ENCODE measurements at regions not wholly inside any gene's neighbourhood (a gene's known extent, or its start where the extent isn't known, plus 50 kb on each side); places are given as distances from the start of the nearest gene placed in this dataset.

DNA sequence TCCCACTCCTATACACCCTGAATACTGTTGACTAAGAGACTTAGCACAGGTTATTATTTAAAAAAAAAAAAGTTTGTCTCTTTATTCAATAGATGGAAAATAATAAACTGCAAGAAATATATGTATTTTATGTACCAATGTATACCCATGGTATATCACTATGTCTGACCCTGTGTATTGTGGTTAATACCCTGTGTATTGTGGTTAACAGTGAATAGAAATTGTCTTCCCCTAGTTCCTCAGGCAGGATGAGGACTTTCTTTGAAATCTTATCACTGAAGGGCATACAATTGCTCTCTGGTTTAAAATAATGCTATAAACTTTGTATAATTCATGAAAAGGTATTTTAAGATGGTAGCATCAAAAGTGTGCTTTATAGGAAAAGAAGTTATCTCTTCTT lies 80.0 kb upstream of the TMEM106B start:
- TF ChIP-seq, protein P1, sequence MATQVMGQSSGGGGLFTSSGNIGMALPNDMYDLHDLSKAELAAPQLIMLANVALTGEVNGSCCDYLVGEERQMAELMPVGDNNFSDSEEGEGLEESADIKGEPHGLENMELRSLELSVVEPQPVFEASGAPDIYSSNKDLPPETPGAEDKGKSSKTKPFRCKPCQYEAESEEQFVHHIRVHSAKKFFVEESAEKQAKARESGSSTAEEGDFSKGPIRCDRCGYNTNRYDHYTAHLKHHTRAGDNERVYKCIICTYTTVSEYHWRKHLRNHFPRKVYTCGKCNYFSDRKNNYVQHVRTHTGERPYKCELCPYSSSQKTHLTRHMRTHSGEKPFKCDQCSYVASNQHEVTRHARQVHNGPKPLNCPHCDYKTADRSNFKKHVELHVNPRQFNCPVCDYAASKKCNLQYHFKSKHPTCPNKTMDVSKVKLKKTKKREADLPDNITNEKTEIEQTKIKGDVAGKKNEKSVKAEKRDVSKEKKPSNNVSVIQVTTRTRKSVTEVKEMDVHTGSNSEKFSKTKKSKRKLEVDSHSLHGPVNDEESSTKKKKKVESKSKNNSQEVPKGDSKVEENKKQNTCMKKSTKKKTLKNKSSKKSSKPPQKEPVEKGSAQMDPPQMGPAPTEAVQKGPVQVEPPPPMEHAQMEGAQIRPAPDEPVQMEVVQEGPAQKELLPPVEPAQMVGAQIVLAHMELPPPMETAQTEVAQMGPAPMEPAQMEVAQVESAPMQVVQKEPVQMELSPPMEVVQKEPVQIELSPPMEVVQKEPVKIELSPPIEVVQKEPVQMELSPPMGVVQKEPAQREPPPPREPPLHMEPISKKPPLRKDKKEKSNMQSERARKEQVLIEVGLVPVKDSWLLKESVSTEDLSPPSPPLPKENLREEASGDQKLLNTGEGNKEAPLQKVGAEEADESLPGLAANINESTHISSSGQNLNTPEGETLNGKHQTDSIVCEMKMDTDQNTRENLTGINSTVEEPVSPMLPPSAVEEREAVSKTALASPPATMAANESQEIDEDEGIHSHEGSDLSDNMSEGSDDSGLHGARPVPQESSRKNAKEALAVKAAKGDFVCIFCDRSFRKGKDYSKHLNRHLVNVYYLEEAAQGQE (IDR thresholded peaks at IDR 0.05; ENCODE audit: borderline replicate concordance), result no peak
- TF ChIP-seq POLR2AphosphoS5 (IDR thresholded peaks at IDR 0.05) (no peak), EZH2 (IDR thresholded peaks at IDR 0.05; ENCODE audit: borderline replicate concordance, insufficient read depth, low read length, poor library complexity, severe bottlenecking) (no peak), EP300 (conservative IDR thresholded peaks at IDR 0.05; ENCODE audit: poor library complexity, severe bottlenecking) (no peak), TAF1 (IDR thresholded peaks at IDR 0.05; ENCODE audit: low read depth) (no peak), MXI1 (conservative IDR thresholded peaks at IDR 0.05; ENCODE audit: poor library complexity, severe bottlenecking) (no peak), RAD21 (conservative IDR thresholded peaks at IDR 0.05) (no peak)
- TF ChIP-seq, protein P2, sequence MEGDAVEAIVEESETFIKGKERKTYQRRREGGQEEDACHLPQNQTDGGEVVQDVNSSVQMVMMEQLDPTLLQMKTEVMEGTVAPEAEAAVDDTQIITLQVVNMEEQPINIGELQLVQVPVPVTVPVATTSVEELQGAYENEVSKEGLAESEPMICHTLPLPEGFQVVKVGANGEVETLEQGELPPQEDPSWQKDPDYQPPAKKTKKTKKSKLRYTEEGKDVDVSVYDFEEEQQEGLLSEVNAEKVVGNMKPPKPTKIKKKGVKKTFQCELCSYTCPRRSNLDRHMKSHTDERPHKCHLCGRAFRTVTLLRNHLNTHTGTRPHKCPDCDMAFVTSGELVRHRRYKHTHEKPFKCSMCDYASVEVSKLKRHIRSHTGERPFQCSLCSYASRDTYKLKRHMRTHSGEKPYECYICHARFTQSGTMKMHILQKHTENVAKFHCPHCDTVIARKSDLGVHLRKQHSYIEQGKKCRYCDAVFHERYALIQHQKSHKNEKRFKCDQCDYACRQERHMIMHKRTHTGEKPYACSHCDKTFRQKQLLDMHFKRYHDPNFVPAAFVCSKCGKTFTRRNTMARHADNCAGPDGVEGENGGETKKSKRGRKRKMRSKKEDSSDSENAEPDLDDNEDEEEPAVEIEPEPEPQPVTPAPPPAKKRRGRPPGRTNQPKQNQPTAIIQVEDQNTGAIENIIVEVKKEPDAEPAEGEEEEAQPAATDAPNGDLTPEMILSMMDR (IDR thresholded peaks at IDR 0.05; ENCODE audit: poor library complexity, severe bottlenecking), result no peak
